PFSK-1 (cell line): ENCODE measurements at regions not wholly inside any gene's neighbourhood (a gene's known extent, or its start where the extent isn't known, plus 50 kb on each side); places are given as distances from the start of the nearest gene placed in this dataset.

Source experiments
- FOXP2 ChIP-seq: optimal IDR thresholded peaks from 2 replicates; pipeline ENCODE3; 2011; ENCODE audit warnings: borderline replicate concordance, control low read depth, inconsistent platforms; ENCODE audit not compliant: insufficient read depth; ENCODE audit errors: extremely low read length, extremely low read depth
- POLR2AphosphoS5 ChIP-seq: IDR thresholded peaks from 2 replicates; pipeline ENCODE4 v1.6.1; 2012; ENCODE audit warnings: low read depth, mild to moderate bottlenecking, control low read depth, low read length, moderate library complexity
- SIN3A ChIP-seq: IDR thresholded peaks from 2 replicates; pipeline ENCODE4 v1.6.1; 2012; ENCODE audit warnings: mild to moderate bottlenecking, low read length, moderate library complexity, borderline replicate concordance; ENCODE audit not compliant: insufficient read depth
- TAF1 ChIP-seq: IDR thresholded peaks from 2 replicates; pipeline ENCODE4 v1.6.1; 2012; ENCODE audit warnings: low read length, control low read depth, borderline replicate concordance; ENCODE audit not compliant: insufficient read depth
- TF ChIP-seq, protein P1 (sequence below), 2 experiments: IDR thresholded peaks; 2 replicates each; pipeline versions ENCODE4 v1.6.1 to v1.8.0; 2011 to 2012; ENCODE audit warnings: low read depth in 2 of 2, low read length in 2 of 2, control low read depth in 1 of 2, inconsistent platforms in 1 of 2, mild to moderate bottlenecking in 1 of 2, moderate library complexity in 1 of 2; ENCODE audit not compliant: insufficient read depth in 1 of 2

DNA sequence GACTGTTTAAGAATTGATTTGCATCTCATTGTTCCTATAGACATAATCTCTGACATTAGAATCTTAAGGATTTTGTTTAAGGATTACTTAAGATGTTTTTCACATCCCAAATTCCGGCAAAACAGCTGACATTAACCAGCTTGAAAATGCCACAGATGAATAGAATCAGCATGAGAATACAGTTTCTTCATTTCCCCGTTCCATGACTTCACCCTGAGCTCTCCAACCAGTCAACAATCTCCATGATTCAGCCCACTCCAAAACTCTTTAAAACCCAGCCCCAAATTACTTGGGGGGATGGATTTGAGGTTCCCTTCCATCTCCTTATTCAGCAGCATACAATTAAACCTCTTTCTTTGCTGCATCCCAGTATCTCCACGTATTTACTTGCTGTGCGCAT lies 201.0 kb downstream of the LYPLAL1 start:
- TF ChIP-seq TAF1 (no peak), SIN3A (no peak), POLR2AphosphoS5 (no peak), FOXP2 (no peak)

DNA sequence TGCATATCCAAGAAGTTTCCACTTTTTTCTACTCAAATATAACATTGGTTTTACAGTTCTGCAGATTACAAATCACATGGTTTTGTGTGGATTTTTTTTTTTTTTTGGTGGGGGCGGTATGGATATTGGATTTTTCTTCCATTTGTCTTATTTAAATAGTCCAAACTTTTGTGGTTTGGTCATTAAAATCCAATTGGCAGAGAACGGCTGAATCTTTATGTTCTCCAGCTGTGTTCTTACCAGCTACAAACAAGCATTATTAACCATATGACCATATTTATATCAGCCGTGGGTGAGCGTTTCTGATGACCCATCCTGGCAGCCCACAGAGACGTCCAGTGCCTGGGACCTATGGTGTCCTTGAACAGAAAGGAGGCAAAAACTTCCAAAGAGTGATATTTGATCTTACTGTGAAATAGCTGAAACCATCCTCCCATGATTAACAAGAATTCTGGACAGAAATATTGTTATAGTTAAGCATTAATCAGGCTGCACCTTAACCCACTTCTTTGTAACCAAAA lies 200.4 kb downstream of the LYPLAL1 start:
- TF ChIP-seq TAF1, result no peak
- no peak for TF ChIP-seq POLR2AphosphoS5
- TF ChIP-seq, protein P1, sequence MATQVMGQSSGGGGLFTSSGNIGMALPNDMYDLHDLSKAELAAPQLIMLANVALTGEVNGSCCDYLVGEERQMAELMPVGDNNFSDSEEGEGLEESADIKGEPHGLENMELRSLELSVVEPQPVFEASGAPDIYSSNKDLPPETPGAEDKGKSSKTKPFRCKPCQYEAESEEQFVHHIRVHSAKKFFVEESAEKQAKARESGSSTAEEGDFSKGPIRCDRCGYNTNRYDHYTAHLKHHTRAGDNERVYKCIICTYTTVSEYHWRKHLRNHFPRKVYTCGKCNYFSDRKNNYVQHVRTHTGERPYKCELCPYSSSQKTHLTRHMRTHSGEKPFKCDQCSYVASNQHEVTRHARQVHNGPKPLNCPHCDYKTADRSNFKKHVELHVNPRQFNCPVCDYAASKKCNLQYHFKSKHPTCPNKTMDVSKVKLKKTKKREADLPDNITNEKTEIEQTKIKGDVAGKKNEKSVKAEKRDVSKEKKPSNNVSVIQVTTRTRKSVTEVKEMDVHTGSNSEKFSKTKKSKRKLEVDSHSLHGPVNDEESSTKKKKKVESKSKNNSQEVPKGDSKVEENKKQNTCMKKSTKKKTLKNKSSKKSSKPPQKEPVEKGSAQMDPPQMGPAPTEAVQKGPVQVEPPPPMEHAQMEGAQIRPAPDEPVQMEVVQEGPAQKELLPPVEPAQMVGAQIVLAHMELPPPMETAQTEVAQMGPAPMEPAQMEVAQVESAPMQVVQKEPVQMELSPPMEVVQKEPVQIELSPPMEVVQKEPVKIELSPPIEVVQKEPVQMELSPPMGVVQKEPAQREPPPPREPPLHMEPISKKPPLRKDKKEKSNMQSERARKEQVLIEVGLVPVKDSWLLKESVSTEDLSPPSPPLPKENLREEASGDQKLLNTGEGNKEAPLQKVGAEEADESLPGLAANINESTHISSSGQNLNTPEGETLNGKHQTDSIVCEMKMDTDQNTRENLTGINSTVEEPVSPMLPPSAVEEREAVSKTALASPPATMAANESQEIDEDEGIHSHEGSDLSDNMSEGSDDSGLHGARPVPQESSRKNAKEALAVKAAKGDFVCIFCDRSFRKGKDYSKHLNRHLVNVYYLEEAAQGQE (IDR thresholded peaks at IDR 0.05; ENCODE audit: insufficient read depth in 1 of 2, low read depth in 2 of 2, low read length in 2 of 2), result no peak
- TF ChIP-seq SIN3A, result no peak
- TF ChIP-seq FOXP2, result no peak

DNA sequence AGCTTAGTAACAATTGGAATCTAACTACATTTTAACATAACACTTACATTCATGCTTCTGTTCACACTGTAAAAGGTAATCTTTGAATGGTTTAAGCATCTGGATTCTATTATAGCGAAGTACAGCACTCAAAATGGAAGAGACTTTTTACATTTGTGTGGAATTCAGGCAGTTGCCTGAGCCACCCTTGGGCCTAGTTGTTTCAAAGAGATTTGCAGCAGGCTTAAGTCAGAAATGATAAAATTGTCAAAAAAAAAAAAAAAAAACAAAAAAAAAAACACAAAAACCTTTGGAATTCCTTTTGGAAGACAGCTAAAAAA lies 199.9 kb downstream of the LYPLAL1 start:
- no peak for TF ChIP-seq SIN3A
- TF ChIP-seq, protein P1 (IDR thresholded peaks at IDR 0.05; ENCODE audit: insufficient read depth in 1 of 2, low read depth in 2 of 2, low read length in 2 of 2), result no peak
- TF ChIP-seq FOXP2, result no peak
- TF ChIP-seq TAF1, result no peak
- no peak for TF ChIP-seq POLR2AphosphoS5

DNA sequence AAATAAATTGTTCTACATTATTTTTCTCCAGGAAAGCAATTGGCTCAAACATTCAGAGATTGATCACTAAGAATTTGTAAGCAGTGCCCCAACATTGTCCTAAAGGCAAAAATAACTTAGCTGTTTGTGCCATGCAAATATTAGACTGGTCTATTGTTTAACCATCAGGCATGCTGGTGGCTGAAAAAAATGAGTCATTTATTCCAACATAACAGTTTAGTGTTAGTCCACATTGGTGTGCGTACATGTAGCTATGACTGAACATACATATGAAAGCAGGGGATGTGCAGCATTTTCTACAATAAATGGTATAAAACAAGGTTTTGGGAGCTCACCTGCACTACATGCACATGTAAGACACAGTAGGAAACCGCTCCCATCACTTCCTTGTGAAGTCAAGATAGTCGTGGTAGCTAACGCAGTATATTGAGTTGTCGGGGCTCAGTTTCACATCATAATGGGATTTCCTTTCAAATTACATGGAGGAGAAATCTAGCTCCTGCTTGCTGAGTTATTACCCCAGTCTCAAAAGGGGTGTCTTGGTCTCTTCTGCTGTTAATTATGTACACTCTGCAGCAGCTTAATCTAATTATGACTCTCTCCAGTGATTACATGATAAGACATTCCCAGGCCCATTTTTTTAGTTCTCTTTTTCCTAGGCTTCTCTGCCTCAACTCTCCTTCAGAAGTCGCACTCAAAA lies 199.4 kb downstream of the LYPLAL1 start:
- TF ChIP-seq TAF1 (no peak), SIN3A (no peak), POLR2AphosphoS5 (no peak), FOXP2 (no peak)
- TF ChIP-seq, protein P1 (IDR thresholded peaks at IDR 0.05; ENCODE audit: insufficient read depth in 1 of 2, low read depth in 2 of 2, low read length in 2 of 2), result no peak

DNA sequence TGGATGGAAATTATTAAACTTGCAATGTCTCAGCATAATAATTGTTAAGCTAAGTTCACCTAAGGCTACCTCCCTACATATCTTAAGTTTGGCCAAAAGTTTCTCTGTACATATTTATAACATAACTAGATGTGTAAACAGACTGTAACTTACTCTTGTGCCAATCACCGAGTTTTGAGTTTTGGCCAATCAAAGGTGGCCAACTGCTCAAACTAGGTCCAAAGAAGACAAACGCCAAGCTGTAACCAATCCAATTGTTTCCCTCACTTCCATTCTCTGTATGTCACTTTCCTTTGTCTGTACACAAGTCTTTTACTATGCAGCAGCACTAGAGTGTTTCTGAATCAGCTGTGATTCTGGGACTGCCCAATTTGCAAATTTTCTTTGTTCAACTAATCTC lies 197.8 kb downstream of the LYPLAL1 start:
- TF ChIP-seq POLR2AphosphoS5, result no peak
- TF ChIP-seq FOXP2, result no peak
- TF ChIP-seq SIN3A, result no peak
- TF ChIP-seq, protein P1 (IDR thresholded peaks at IDR 0.05; ENCODE audit: insufficient read depth in 1 of 2, low read depth in 2 of 2, low read length in 2 of 2), result no peak
- no peak for TF ChIP-seq TAF1
